GM12878 (cell line): ENCODE measurements at regions not wholly inside any gene's neighbourhood (a gene's known extent, or its start where the extent isn't known, plus 50 kb on each side); places are given as distances from the start of the nearest gene placed in this dataset.

ENCODE experiments used
- ATAC-seq: fragments of 200-7000 bp; cut with Tn5 transposase; 3 replicates; pipeline ENCODE4 v1.9.1; 2020; ENCODE audit warnings: mild to moderate bottlenecking, moderate library complexity
- BruUV-seq: library from RNA; stranded (reverse); fragments of 400-500 nt; replicated peaks from 2 replicates; lab custom pipeline; 2021; lab: Mats Ljungman, UMichigan
- CTCF ChIA-PET: fragments of 300-600 bp; sonication (Branson Sonifier 250); formaldehyde crosslinking; extraction: SDS; loops from one replicate; lab custom pipeline; 2021; ENCODE audit warnings: inconsistent platforms; lab: Yijun Ruan, JAX
- POLR2A ChIA-PET: fragments of 350-600 bp; formaldehyde crosslinking; extraction: SDS; loops from one replicate; lab custom pipeline; 2021; ENCODE audit warnings: inconsistent platforms; lab: Charles Lee
- RAD21 ChIA-PET: fragments of 300-600 bp; sonication (Branson Sonifier 250); formaldehyde crosslinking; loops from one replicate; lab custom pipeline; 2023; ENCODE audit warnings: antibody characterized with exemption; ENCODE audit not compliant: unreplicated experiment; lab: Charles Lee
- SMC1A ChIA-PET: fragments of 300-600 bp; sonication (Branson Sonifier 250); formaldehyde crosslinking; loops from one replicate; lab custom pipeline; 2023; ENCODE audit not compliant: unreplicated experiment, uncharacterized antibody; lab: Charles Lee
- DNase-seq: peaks from one replicate; pipeline ENCODE4 v3.0.0-alpha.2; 2011; ENCODE audit warnings: low read depth, low spot score
- FAIRE-seq: peaks from 3 replicates; lab custom pipeline; 2011; peaks lifted over from hg19 to GRCh38; lab: Jason Lieb, UNC
- H2AFZ ChIP-seq: 2 replicates; pipeline ENCODE4 v1.6.0; 2011; ENCODE audit warnings: low read depth, low read length, control low read depth; ENCODE audit not compliant: control insufficient read depth
- H3K27ac ChIP-seq: 2 replicates; pipeline ENCODE4 v1.5.1; 2011; ENCODE audit warnings: control low read depth; ENCODE audit not compliant: control insufficient read depth, insufficient read depth
- H3K27me3 ChIP-seq, 2 experiments: replicated peaks in 1 of 2; 2 replicates each; pipeline versions ENCODE4 v1.6.0 to v1.6.1; 2011; ENCODE audit warnings: low read length in 1 of 2; ENCODE audit not compliant: control insufficient read depth in 2 of 2, insufficient read depth in 2 of 2
- H3K36me3 ChIP-seq, 2 experiments: 2 replicates each; pipeline ENCODE4 v1.5.1; 2011; ENCODE audit warnings: low read length in 1 of 2; ENCODE audit not compliant: control insufficient read depth in 2 of 2, insufficient read depth in 2 of 2
- H3K4me1 ChIP-seq: 2 replicates; pipeline ENCODE4 v1.6.1; 2011; ENCODE audit warnings: mild to moderate bottlenecking, low read length, moderate library complexity, mixed read lengths; ENCODE audit not compliant: control insufficient read depth, insufficient read depth
- H3K4me2 ChIP-seq: 2 replicates; pipeline ENCODE4 v1.6.0; 2011; ENCODE audit warnings: control low read depth; ENCODE audit not compliant: control insufficient read depth, insufficient read depth
- H3K4me3 ChIP-seq: fragments of 200-600 bp; sonication (generic); 2 replicates; pipeline ENCODE4 v1.5.1; 2016
- H3K79me2 ChIP-seq: 2 replicates; pipeline ENCODE4 v1.6.0; 2011; ENCODE audit warnings: low read length; ENCODE audit not compliant: control insufficient read depth, insufficient read depth
- H3K9ac ChIP-seq: 2 replicates; pipeline ENCODE4 v1.8.0; 2011; ENCODE audit warnings: low read length, control low read depth, mixed read lengths; ENCODE audit not compliant: control insufficient read depth, insufficient read depth
- H3K9me3 ChIP-seq: replicated peaks from 3 replicates; pipeline ENCODE4 v1.5.1; 2011; ENCODE audit warnings: mild to moderate bottlenecking, low read length; ENCODE audit not compliant: control insufficient read depth, insufficient read depth
- H4K20me1 ChIP-seq: 2 replicates; pipeline ENCODE4 v1.6.0; 2011; ENCODE audit not compliant: control insufficient read depth, insufficient read depth
- BCL11A ChIP-seq: IDR thresholded peaks from 2 replicates; pipeline ENCODE4 v1.6.1; 2011; ENCODE audit warnings: low read depth, low read length
- CREM ChIP-seq: IDR thresholded peaks from 2 replicates; pipeline ENCODE4 v1.6.1; 2014; ENCODE audit warnings: antibody characterized with exemption, low read depth
- JUNB ChIP-seq: IDR thresholded peaks from 2 replicates; pipeline ENCODE4 v1.6.1; 2016; ENCODE audit warnings: antibody characterized with exemption, mild to moderate bottlenecking
- KDM1A ChIP-seq: fragments of 200-600 bp; sonication (generic); IDR thresholded peaks from 2 replicates; pipeline ENCODE4 v1.6.1; 2016; ENCODE audit warnings: borderline replicate concordance
- LARP7 ChIP-seq: fragments of 450-650 bp; IDR thresholded peaks from 2 replicates; pipeline ENCODE4 v1.6.1; 2017; ENCODE audit warnings: mild to moderate bottlenecking
- MTA3 ChIP-seq: IDR thresholded peaks from 2 replicates; pipeline ENCODE4 v1.6.1; 2012; ENCODE audit warnings: low read length, inconsistent platforms, borderline replicate concordance
- PML ChIP-seq: IDR thresholded peaks from 2 replicates; pipeline ENCODE4 v1.6.1; 2012; ENCODE audit warnings: low read length, inconsistent platforms
- RB1 ChIP-seq: fragments of 450-650 bp; formaldehyde crosslinking; IDR thresholded peaks from 2 replicates; pipeline ENCODE4 v1.6.1; 2017; ENCODE audit warnings: mild to moderate bottlenecking, borderline replicate concordance
- RBBP5 ChIP-seq: fragments of 200-600 bp; sonication (generic); conservative IDR thresholded peaks from 2 replicates; pipeline ENCODE4 v1.6.1; 2016
- RELA ChIP-seq: fragments of 450-650 bp; IDR thresholded peaks from 2 replicates; pipeline ENCODE4 v1.8.0; 2014; ENCODE audit warnings: borderline replicate concordance; ENCODE audit not compliant: partially characterized antibody
- TARDBP ChIP-seq: IDR thresholded peaks from 2 replicates; pipeline ENCODE4 v1.6.1; 2016; ENCODE audit warnings: borderline replicate concordance
- ZNF217 ChIP-seq: fragments of 450-650 bp; IDR thresholded peaks from 2 replicates; pipeline ENCODE4 v1.6.1; 2017; ENCODE audit warnings: antibody characterized with exemption, mild to moderate bottlenecking
- WGBS: methylation state at CpG from one replicate; pipeline ENCODE4 v1.1.6; 2016; ENCODE audit warnings: low lambda C conversion rate; ENCODE audit not compliant: insufficient replicate concordance, insufficient coverage; ENCODE audit errors: missing lambda C conversion rate; 5-methylcytosine and 5-hydroxymethylcytosine counted together
- in situ Hi-C: fragments of 300-500 bp; cut with MboI; formaldehyde crosslinking; loops from 9 replicates; pipeline ENCODE4 v1.14.3; 2018; ENCODE audit warnings: mixed read lengths
- intact Hi-C: fragments of 100-400 bp; cut with micrococcal nuclease; formaldehyde crosslinking; loops from one replicate; pipeline ENCODE4 v1.14.2; 2022; ENCODE audit not compliant: unreplicated experiment
- TF ChIP-seq, protein P1 (sequence below): fragments of 450-650 bp; IDR thresholded peaks from 2 replicates; pipeline ENCODE4 v1.6.1; 2017; ENCODE audit warnings: mild to moderate bottlenecking, low read depth, inconsistent platforms; ENCODE audit not compliant: poor library complexity, severe bottlenecking
- TF ChIP-seq, protein P2 (sequence below): fragments of 450-650 bp; IDR thresholded peaks from 2 replicates; pipeline ENCODE4 v1.6.1; 2017; ENCODE audit warnings: antibody characterized with exemption, mild to moderate bottlenecking, moderate library complexity
- TF ChIP-seq, protein P3 (sequence below): IDR thresholded peaks from 2 replicates; pipeline ENCODE4 v1.6.1; 2011; ENCODE audit warnings: mild to moderate bottlenecking, low read depth, low read length, moderate library complexity; ENCODE audit not compliant: insufficient replicate concordance
- TF ChIP-seq, protein P4 (sequence below), 3 experiments: IDR thresholded peaks in 2 of 3; conservative IDR thresholded peaks in 1 of 3; 2 replicates each; pipeline ENCODE4 v1.5.1; 2011; ENCODE audit warnings: low read depth in 3 of 3, low read length in 3 of 3, mild to moderate bottlenecking in 3 of 3, control low read depth in 2 of 3, moderate library complexity in 2 of 3, inconsistent platforms in 1 of 3, mixed read lengths in 1 of 3; ENCODE audit not compliant: control insufficient read depth in 2 of 3, insufficient read depth in 1 of 3; ENCODE audit errors: extremely low read depth in 1 of 3

DNA sequence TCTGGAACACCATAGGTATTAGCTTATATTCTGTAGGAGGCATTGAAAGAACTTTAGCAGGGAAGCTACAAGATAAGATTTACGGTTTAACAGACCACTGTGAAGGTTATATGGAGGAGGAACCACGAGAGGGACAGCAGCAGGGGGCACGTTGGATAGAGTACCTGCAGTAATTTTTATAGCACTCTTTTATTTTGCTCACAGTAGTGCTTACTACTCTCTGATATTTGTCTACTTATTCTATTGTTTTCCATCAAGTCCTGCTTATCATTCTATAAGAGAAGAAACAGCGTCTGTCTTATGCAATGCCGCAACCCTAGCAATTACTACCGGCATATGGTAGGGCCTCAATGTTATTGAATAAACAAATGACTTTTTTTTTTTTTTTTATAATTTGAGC is 122.5 kb downstream of the PCDH7 start:
- Histone ChIP-seq H3K27me3 (no peaks in the 10 kb centered on the region), H4K20me1 (no peaks in the 10 kb centered on the region), H3K36me3 (no peaks in the 10 kb centered on the region), H3K79me2 (no peaks in the 10 kb centered on the region), H3K27ac (no peak overlapping the region), H3K4me2 (no peak overlapping the region), H3K9ac (no peak overlapping the region), H3K4me3 (no peak overlapping the region), H3K9me3 (no peaks in the 10 kb centered on the region), H2AFZ (no peak overlapping the region), H3K4me1 (no peaks in the 10 kb centered on the region)
- ChIA-PET SMC1A (no interaction called here), POLR2A (no interaction called here), RAD21 (no interaction called here), CTCF (no interaction called here)
- in situ Hi-C loops: no loop called here
- intact Hi-C loops: no loop called here
- ATAC-seq (no peak), DNase-seq (no peak), FAIRE-seq (no peak)
- 45% methylated on average over 6 of the region's 6 CpGs for WGBS
- no TSS peak for BruUV-seq
- TF ChIP-seq RB1: no peak
- TF ChIP-seq PML: no peak
- TF ChIP-seq TARDBP: no peak
- TF ChIP-seq, protein P1, sequence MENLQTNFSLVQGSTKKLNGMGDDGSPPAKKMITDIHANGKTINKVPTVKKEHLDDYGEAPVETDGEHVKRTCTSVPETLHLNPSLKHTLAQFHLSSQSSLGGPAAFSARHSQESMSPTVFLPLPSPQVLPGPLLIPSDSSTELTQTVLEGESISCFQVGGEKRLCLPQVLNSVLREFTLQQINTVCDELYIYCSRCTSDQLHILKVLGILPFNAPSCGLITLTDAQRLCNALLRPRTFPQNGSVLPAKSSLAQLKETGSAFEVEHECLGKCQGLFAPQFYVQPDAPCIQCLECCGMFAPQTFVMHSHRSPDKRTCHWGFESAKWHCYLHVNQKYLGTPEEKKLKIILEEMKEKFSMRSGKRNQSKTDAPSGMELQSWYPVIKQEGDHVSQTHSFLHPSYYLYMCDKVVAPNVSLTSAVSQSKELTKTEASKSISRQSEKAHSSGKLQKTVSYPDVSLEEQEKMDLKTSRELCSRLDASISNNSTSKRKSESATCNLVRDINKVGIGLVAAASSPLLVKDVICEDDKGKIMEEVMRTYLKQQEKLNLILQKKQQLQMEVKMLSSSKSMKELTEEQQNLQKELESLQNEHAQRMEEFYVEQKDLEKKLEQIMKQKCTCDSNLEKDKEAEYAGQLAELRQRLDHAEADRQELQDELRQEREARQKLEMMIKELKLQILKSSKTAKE: no peak
- TF ChIP-seq, protein P2, sequence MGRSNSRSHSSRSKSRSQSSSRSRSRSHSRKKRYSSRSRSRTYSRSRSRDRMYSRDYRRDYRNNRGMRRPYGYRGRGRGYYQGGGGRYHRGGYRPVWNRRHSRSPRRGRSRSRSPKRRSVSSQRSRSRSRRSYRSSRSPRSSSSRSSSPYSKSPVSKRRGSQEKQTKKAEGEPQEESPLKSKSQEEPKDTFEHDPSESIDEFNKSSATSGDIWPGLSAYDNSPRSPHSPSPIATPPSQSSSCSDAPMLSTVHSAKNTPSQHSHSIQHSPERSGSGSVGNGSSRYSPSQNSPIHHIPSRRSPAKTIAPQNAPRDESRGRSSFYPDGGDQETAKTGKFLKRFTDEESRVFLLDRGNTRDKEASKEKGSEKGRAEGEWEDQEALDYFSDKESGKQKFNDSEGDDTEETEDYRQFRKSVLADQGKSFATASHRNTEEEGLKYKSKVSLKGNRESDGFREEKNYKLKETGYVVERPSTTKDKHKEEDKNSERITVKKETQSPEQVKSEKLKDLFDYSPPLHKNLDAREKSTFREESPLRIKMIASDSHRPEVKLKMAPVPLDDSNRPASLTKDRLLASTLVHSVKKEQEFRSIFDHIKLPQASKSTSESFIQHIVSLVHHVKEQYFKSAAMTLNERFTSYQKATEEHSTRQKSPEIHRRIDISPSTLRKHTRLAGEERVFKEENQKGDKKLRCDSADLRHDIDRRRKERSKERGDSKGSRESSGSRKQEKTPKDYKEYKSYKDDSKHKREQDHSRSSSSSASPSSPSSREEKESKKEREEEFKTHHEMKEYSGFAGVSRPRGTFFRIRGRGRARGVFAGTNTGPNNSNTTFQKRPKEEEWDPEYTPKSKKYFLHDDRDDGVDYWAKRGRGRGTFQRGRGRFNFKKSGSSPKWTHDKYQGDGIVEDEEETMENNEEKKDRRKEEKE: no peak
- TF ChIP-seq LARP7: no peak
- no peak for TF ChIP-seq ZNF217
- no peak for TF ChIP-seq MTA3
- no peak for TF ChIP-seq RELA
- TF ChIP-seq CREM: no peak
- TF ChIP-seq, protein P3, sequence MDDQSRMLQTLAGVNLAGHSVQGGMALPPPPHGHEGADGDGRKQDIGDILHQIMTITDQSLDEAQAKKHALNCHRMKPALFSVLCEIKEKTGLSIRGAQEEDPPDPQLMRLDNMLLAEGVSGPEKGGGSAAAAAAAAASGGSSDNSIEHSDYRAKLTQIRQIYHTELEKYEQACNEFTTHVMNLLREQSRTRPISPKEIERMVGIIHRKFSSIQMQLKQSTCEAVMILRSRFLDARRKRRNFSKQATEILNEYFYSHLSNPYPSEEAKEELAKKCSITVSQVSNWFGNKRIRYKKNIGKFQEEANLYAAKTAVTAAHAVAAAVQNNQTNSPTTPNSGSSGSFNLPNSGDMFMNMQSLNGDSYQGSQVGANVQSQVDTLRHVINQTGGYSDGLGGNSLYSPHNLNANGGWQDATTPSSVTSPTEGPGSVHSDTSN: no peak
- TF ChIP-seq, protein P4, sequence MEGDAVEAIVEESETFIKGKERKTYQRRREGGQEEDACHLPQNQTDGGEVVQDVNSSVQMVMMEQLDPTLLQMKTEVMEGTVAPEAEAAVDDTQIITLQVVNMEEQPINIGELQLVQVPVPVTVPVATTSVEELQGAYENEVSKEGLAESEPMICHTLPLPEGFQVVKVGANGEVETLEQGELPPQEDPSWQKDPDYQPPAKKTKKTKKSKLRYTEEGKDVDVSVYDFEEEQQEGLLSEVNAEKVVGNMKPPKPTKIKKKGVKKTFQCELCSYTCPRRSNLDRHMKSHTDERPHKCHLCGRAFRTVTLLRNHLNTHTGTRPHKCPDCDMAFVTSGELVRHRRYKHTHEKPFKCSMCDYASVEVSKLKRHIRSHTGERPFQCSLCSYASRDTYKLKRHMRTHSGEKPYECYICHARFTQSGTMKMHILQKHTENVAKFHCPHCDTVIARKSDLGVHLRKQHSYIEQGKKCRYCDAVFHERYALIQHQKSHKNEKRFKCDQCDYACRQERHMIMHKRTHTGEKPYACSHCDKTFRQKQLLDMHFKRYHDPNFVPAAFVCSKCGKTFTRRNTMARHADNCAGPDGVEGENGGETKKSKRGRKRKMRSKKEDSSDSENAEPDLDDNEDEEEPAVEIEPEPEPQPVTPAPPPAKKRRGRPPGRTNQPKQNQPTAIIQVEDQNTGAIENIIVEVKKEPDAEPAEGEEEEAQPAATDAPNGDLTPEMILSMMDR (IDR thresholded peaks at IDR 0.05 in 2 of 3, conservative IDR thresholded peaks at IDR 0.05 in 1 of 3; ENCODE audit: control insufficient read depth in 2 of 3, extremely low read depth in 1 of 3, insufficient read depth in 1 of 3, low read depth in 3 of 3, low read length in 3 of 3): no peak
- TF ChIP-seq JUNB: no peak
- no peak for TF ChIP-seq BCL11A
- no peak for TF ChIP-seq RBBP5
- no peak for TF ChIP-seq KDM1A
